SH-SY5Y (cell line): ENCODE measurements at regions not wholly inside any gene's neighbourhood (a gene's known extent, or its start where the extent isn't known, plus 50 kb on each side); places are given as distances from the start of the nearest gene placed in this dataset.

ENCODE experiments used
- GATA2 ChIP-seq: IDR thresholded peaks from 2 replicates; pipeline ENCODE4 v1.6.1; 2011; ENCODE audit warnings: mild to moderate bottlenecking, low read depth, low read length
- GATA3 ChIP-seq: IDR thresholded peaks from 2 replicates; pipeline ENCODE4 v1.6.1; 2011; ENCODE audit warnings: low read depth, mild to moderate bottlenecking, low read length, moderate library complexity

- TF ChIP-seq GATA3 (no peak), GATA2 (no peak)
These were observed 311.1 kb downstream of the SLC6A15 start for GRCh38 chr12:84601483-84601882.
